Stimulated activated effector memory CD8-positive, alpha-beta T cell treated with anti-CD3 and anti-CD28 coated beads, Interleukin-12 subunit alpha, Interleukin-12 subunit beta, amount 100 ng/mL, for 72 hours (primary cell): ENCODE measurements at regions not wholly inside any gene's neighbourhood (a gene's known extent, or its start where the extent isn't known, plus 50 kb on each side); places are given as distances from the start of the nearest gene placed in this dataset.
"Not testable (repeated sequence)": the region's sequence is repeated elsewhere in the genome, so short reads cannot be mapped to it uniquely, and the experiment has no call there.

ENCODE experiments used
- ATAC-seq: fragments of 150-1000 bp; cut with Tn5 transposase; 2 replicates; pipeline ENCODE4 v1.10.0; 2021
- DNase-seq, 2 donors: peaks; one replicate each; pipeline ENCODE4 v3.0.0; 2021 to 2022; ENCODE audit warnings: low spot score in 2 of 2
- H3K27ac Mint-ChIP-seq: one replicate; pipeline ENCODE4 v1.8.0; 2022; ENCODE audit warnings: mild to moderate bottlenecking, mixed read lengths
- H3K36me3 Mint-ChIP-seq: one replicate; pipeline ENCODE4 v1.8.0; 2022; ENCODE audit warnings: mild to moderate bottlenecking, mixed read lengths
- H3K4me1 Mint-ChIP-seq: one replicate; pipeline ENCODE4 v1.8.0; 2022; ENCODE audit warnings: mixed read lengths
- H3K4me3 Mint-ChIP-seq: one replicate; pipeline ENCODE4 v1.8.0; 2022; ENCODE audit warnings: mild to moderate bottlenecking, mixed read lengths
- H3K9me3 Mint-ChIP-seq: one replicate; pipeline ENCODE4 v1.8.0; 2022; ENCODE audit warnings: mixed read lengths

GRCh38 chr10:118965645-118966044, 63.9 kb upstream of the NANOS1 start:
- H3K36me3 Mint-ChIP-seq = no peaks in the 10 kb centered on the region
- DNase-seq = no peak
- H3K4me3 Mint-ChIP-seq = no peak overlapping the region
- H3K9me3 Mint-ChIP-seq = no peaks in the 10 kb centered on the region
- no peak for ATAC-seq
- H3K27ac Mint-ChIP-seq = no peak overlapping the region
- H3K4me1 Mint-ChIP-seq = no peaks in the 10 kb centered on the region

- Mint-ChIP-seq H3K4me1 (no peaks in the 10 kb centered on the region), H3K36me3 (no peaks in the 10 kb centered on the region), H3K4me3 (no peak overlapping the region), H3K9me3 (no peaks in the 10 kb centered on the region), H3K27ac (no peak overlapping the region)
- ATAC-seq = no peak
- DNase-seq = no peak
Measured at GRCh38 chr10:118966076-118966849, 63.3 kb upstream of the NANOS1 start.

- Mint-ChIP-seq H3K27ac (no peak overlapping the region), H3K9me3 (no peaks in the 10 kb centered on the region), H3K4me1 (no peaks in the 10 kb centered on the region), H3K4me3 (no peak overlapping the region), H3K36me3 (no peaks in the 10 kb centered on the region)
- DNase-seq = no peak
- ATAC-seq = no peak
Measured at GRCh38 chr10:118966850-118967125, 62.7 kb upstream of the NANOS1 start.

GRCh38 chr10:118967160-118967559, 62.4 kb upstream of the NANOS1 start:
- no peak overlapping the region for H3K4me3 Mint-ChIP-seq
- H3K9me3 Mint-ChIP-seq = no peaks in the 10 kb centered on the region
- DNase-seq (no peak), ATAC-seq (no peak)
- no peaks in the 10 kb centered on the region for H3K36me3 Mint-ChIP-seq
- no peak overlapping the region for H3K27ac Mint-ChIP-seq
- no peaks in the 10 kb centered on the region for H3K4me1 Mint-ChIP-seq

- Mint-ChIP-seq H3K9me3 (no peaks in the 10 kb centered on the region), H3K4me1 (no peaks in the 10 kb centered on the region), H3K27ac (no peak overlapping the region), H3K36me3 (no peaks in the 10 kb centered on the region), H3K4me3 (no peak overlapping the region)
- no peak for DNase-seq
- ATAC-seq = peak; percentile 31
Measured at GRCh38 chr10:118968060-118968459, 61.5 kb upstream of the NANOS1 start.

GRCh38 chr10:118968482-118968881, 61.0 kb upstream of the NANOS1 start:
- H3K4me3 Mint-ChIP-seq = no peak overlapping the region
- H3K4me1 Mint-ChIP-seq = no peaks in the 10 kb centered on the region
- H3K9me3 Mint-ChIP-seq = peaks cover under 1% of the 10 kb centered on the region
- no peak for ATAC-seq
- no peak for DNase-seq
- no peak overlapping the region for H3K27ac Mint-ChIP-seq
- H3K36me3 Mint-ChIP-seq = no peaks in the 10 kb centered on the region

GRCh38 chr10:118969014-118969413, 60.5 kb upstream of the NANOS1 start:
- DNase-seq (no peak), ATAC-seq (no peak)
- Mint-ChIP-seq H3K4me3 (no peak overlapping the region), H3K4me1 (no peaks in the 10 kb centered on the region), H3K9me3 (peaks cover 2% of the 10 kb centered on the region), H3K27ac (no peak overlapping the region), H3K36me3 (no peaks in the 10 kb centered on the region)

- Mint-ChIP-seq H3K4me1 (no peaks in the 10 kb centered on the region), H3K4me3 (no peak overlapping the region), H3K27ac (no peak overlapping the region), H3K9me3 (peaks cover 2% of the 10 kb centered on the region), H3K36me3 (no peaks in the 10 kb centered on the region)
- DNase-seq (no peak), ATAC-seq (no peak)
Measured at GRCh38 chr10:118970770-118971169, 58.7 kb upstream of the NANOS1 start.

GRCh38 chr10:118971187-118971586, 58.3 kb upstream of the NANOS1 start:
- Mint-ChIP-seq H3K4me3 (no peak overlapping the region), H3K4me1 (no peaks in the 10 kb centered on the region), H3K9me3 (peaks cover 2% of the 10 kb centered on the region), H3K27ac (no peak overlapping the region), H3K36me3 (no peaks in the 10 kb centered on the region)
- DNase-seq (no peak), ATAC-seq (no peak)

GRCh38 chr10:118971876-118972275, 57.6 kb upstream of the NANOS1 start:
- Mint-ChIP-seq H3K4me3 (no peak overlapping the region), H3K9me3 (peaks cover 2% of the 10 kb centered on the region), H3K4me1 (no peaks in the 10 kb centered on the region), H3K36me3 (no peaks in the 10 kb centered on the region), H3K27ac (no peak overlapping the region)
- ATAC-seq = no peak
- DNase-seq = no peak

- Mint-ChIP-seq H3K4me3 (no peak overlapping the region), H3K27ac (no peak overlapping the region), H3K4me1 (no peaks in the 10 kb centered on the region), H3K36me3 (no peaks in the 10 kb centered on the region), H3K9me3 (peaks cover 2% of the 10 kb centered on the region)
- ATAC-seq (no peak), DNase-seq (no peak)
Measured at GRCh38 chr10:118973744-118974143, 55.8 kb upstream of the NANOS1 start.

GRCh38 chr10:118974951-118975350, 54.6 kb upstream of the NANOS1 start:
- DNase-seq (no peak), ATAC-seq (no peak)
- H3K4me1 Mint-ChIP-seq = no peaks in the 10 kb centered on the region
- H3K4me3 Mint-ChIP-seq = no peak overlapping the region
- H3K36me3 Mint-ChIP-seq = no peaks in the 10 kb centered on the region
- H3K9me3 Mint-ChIP-seq = peaks cover 2% of the 10 kb centered on the region
- no peak overlapping the region for H3K27ac Mint-ChIP-seq

- not testable (repeated sequence) for H3K36me3 Mint-ChIP-seq, ATAC-seq, H3K27ac Mint-ChIP-seq, H3K4me1 Mint-ChIP-seq, DNase-seq, H3K4me3 Mint-ChIP-seq, H3K9me3 Mint-ChIP-seq
Measured at GRCh38 chr10:118976219-118976618, 53.3 kb upstream of the NANOS1 start.

- H3K4me1 Mint-ChIP-seq = no peaks in the 10 kb centered on the region
- DNase-seq = no peak
Measured at GRCh38 chr10:118977022-118977599, 52.4 kb upstream of the NANOS1 start.

GRCh38 chr10:118977835-118978234, 51.7 kb upstream of the NANOS1 start:
- ATAC-seq (no peak), DNase-seq (no peak)
- Mint-ChIP-seq H3K36me3 (no peaks in the 10 kb centered on the region), H3K4me3 (no peak overlapping the region), H3K27ac (no peak overlapping the region), H3K9me3 (peaks cover 2% of the 10 kb centered on the region), H3K4me1 (no peaks in the 10 kb centered on the region)

More at GRCh38 chr10:118977022-118977599, 52.4 kb upstream of the NANOS1 start:
- H3K4me3 Mint-ChIP-seq = no peak overlapping the region
- peaks cover 2% of the 10 kb centered on the region for H3K9me3 Mint-ChIP-seq
- no peak for ATAC-seq
- no peaks in the 10 kb centered on the region for H3K36me3 Mint-ChIP-seq
- no peak overlapping the region for H3K27ac Mint-ChIP-seq

- no peaks in the 10 kb centered on the region for H3K36me3 Mint-ChIP-seq
- ATAC-seq = no peak
- H3K4me1 Mint-ChIP-seq = no peaks in the 10 kb centered on the region
- H3K4me3 Mint-ChIP-seq = no peak overlapping the region
- DNase-seq = no peak
- peaks cover 2% of the 10 kb centered on the region for H3K9me3 Mint-ChIP-seq
- H3K27ac Mint-ChIP-seq = no peak overlapping the region
Measured at GRCh38 chr10:118978316-118978997, 51.1 kb upstream of the NANOS1 start.
